ENCODE measurements at regions not wholly inside any gene's neighbourhood (a gene's known extent, or its start where the extent isn't known, plus 50 kb on each side); places are given as distances from the start of the nearest gene placed in this dataset.

- no peak for TF ChIP-seq SIN3A (conservative IDR thresholded peaks at IDR 0.05 in 1 of 2, IDR thresholded peaks at IDR 0.05 in 1 of 2; ENCODE audit: low read depth in 1 of 2, low read length in 2 of 2)
These were observed 364.0 kb downstream of the TMA16 start (continued) for GRCh38 chr4:163858515-163858914.

Measured in H1 (cell line).